H1 (cell line): ENCODE measurements at regions not wholly inside any gene's neighbourhood (a gene's known extent, or its start where the extent isn't known, plus 50 kb on each side); places are given as distances from the start of the nearest gene placed in this dataset.

ENCODE experiments used
- CHD7 ChIP-seq: fragments of 300-600 bp; sonication (generic); IDR thresholded peaks from 2 replicates; pipeline ENCODE4 v1.7.1; 2012; ENCODE audit warnings: low read length, moderate library complexity, mild to moderate bottlenecking, inconsistent platforms; ENCODE audit not compliant: insufficient replicate concordance
- E2F6 ChIP-seq: IDR thresholded peaks from 2 replicates; pipeline ENCODE4 v1.6.1; 2012; ENCODE audit warnings: inconsistent platforms
- GABPA ChIP-seq: IDR thresholded peaks from 2 replicates; pipeline ENCODE4 v1.6.1; 2011; ENCODE audit warnings: mild to moderate bottlenecking, low read length, moderate library complexity, borderline replicate concordance; ENCODE audit not compliant: insufficient read depth
- KDM5A ChIP-seq: fragments of 200-600 bp; IDR thresholded peaks from 2 replicates; pipeline ENCODE4 v1.7.1; 2012; ENCODE audit warnings: mild to moderate bottlenecking, low read length, inconsistent platforms, mixed read lengths
- RFX5 ChIP-seq: IDR thresholded peaks from 2 replicates; pipeline ENCODE4 v1.6.1; 2011; ENCODE audit warnings: low read depth, low read length, improper control_type of control experiment, borderline replicate concordance
- SIRT6 ChIP-seq: IDR thresholded peaks from one replicate; pipeline ENCODE4 v1.7.1; 2012; ENCODE audit warnings: low read length, inconsistent platforms

DNA sequence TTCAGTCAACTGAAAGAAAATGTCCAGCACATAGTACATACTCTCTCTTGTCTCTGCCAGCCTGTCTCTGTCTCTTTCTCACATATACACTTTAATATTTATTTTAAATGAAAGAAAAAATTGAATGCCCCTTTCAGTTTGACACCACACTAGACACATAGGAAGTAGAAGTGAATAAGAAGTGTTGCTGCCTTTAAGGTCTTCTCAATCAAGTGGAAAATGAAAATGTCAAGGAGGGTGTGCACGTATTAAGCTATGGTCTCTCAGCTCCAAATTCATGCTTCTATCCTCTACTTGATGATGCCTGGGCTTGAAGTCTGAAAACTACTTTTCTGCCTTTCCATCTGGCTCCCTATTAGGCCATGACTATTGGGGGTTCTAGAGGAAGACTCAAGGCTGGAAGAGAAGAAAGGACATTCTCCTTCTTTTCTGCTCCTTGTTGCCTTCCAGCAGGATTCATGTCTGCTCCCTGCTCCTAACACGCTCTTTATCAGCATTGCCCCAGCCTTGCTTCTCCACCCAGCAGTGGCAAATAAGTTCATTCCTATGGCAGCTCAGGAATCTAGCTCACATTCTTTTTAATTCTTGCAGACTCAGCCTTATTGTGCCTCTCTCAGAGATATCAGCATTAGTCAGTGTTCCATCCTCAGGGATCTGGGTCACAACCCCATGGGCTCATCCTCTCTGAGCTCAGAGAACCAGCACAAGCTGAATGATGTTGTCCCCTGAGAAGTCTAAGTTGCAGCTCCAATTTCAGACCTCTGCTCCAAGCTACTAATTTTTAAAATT lies 609.1 kb upstream of the GRM7 start (continued):
- TF ChIP-seq SIRT6 (no peak), GABPA (no peak), RFX5 (no peak), KDM5A (no peak), E2F6 (no peak), CHD7 (no peak)
